Ovary (tissue), 3 donors: ENCODE measurements at regions not wholly inside any gene's neighbourhood (a gene's known extent, or its start where the extent isn't known, plus 50 kb on each side); places are given as distances from the start of the nearest gene placed in this dataset.

Experiments used
- EP300 ChIP-seq: sonication (generic); formaldehyde crosslinking; IDR thresholded peaks from one replicate; pipeline ENCODE4 v1.6.1; 2017; ENCODE audit warnings: antibody characterized with exemption
- TF ChIP-seq, protein P1 (sequence below), 3 donors: fragments of 450-650 bp in 2 of 3; fragments of 200-600 bp in 1 of 3; IDR thresholded peaks; one replicate each; pipeline versions ENCODE4 v1.5.1 to v1.8.0; 2016 to 2022; ENCODE audit warnings: antibody characterized with exemption in 3 of 3, mild to moderate bottlenecking in 1 of 3
- donor health status: DM: no; HTN: no; CAD: no.

DNA sequence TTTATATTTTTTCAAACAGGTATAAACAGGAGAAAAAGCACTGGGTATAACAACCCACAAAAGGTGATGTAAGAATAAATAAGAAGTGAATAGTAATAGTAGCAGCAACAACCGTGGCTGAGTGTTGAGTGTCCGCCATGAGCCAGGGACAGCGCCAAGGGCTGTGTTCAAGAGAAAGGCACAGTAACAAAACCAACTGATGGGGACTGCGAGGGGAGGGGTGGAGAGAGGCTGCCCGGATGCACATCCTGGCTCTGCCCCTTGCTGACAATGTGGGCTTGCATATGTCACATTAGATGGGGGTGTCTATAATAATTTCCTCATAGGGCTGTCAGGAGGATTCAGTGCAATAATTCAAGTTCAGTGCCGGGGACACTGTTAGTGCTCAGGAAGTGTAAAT, 912.4 kb downstream of the VRK1 start:
- TF ChIP-seq, protein P1, sequence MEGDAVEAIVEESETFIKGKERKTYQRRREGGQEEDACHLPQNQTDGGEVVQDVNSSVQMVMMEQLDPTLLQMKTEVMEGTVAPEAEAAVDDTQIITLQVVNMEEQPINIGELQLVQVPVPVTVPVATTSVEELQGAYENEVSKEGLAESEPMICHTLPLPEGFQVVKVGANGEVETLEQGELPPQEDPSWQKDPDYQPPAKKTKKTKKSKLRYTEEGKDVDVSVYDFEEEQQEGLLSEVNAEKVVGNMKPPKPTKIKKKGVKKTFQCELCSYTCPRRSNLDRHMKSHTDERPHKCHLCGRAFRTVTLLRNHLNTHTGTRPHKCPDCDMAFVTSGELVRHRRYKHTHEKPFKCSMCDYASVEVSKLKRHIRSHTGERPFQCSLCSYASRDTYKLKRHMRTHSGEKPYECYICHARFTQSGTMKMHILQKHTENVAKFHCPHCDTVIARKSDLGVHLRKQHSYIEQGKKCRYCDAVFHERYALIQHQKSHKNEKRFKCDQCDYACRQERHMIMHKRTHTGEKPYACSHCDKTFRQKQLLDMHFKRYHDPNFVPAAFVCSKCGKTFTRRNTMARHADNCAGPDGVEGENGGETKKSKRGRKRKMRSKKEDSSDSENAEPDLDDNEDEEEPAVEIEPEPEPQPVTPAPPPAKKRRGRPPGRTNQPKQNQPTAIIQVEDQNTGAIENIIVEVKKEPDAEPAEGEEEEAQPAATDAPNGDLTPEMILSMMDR (IDR thresholded peaks at IDR 0.05): no peak
- TF ChIP-seq EP300: no peak
